ENCODE measurements at regions not wholly inside any gene's neighbourhood (a gene's known extent, or its start where the extent isn't known, plus 50 kb on each side); places are given as distances from the start of the nearest gene placed in this dataset.

DNA sequence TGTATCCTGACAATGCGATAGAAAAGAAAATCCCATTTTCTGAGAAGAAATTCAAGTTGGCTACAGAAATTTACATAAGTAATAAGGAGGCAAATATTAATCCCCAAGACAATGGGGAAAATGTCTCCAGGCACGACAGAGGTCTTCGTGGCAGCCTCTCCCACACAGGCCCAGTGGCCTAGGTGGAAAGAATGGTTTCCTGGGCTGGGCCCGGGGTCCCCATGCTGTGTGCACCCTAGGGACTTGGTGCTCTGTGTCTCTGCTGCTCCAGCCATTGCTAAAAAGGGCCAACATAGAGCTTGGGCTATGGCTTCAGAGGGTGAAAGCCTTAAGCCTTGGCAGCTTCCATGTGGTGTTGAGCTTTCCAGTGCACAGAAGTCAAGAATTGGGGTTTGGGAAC lies 102.5 kb upstream of the LYPLAL1 start:
- ChIA-PET CTCF (ENCODE audit: low intra/inter-chr PET ratio, low total read pairs) (no interaction called here), POLR2A (no interaction called here)
- H3K27me3 ChIP-seq (ENCODE audit: control insufficient read depth in 1 of 2, insufficient read depth in 2 of 2, low read length in 2 of 2): no peaks in the 10 kb centered on the region
- no peak overlapping the region for H3K4me3 ChIP-seq (replicated peaks in 1 of 3; ENCODE audit: insufficient read depth in 1 of 3, low read depth in 2 of 3, low read length in 3 of 3)
- H3K4me2 ChIP-seq (ENCODE audit: low read depth, low read length): no peak overlapping the region
- H2AFZ ChIP-seq (ENCODE audit: low read length): no peak overlapping the region
- intact Hi-C loops (cut with micrococcal nuclease; ENCODE audit: unreplicated experiment): no loop called here
- in situ Hi-C loops (cut with HindIII; ENCODE audit: extremely low pct_ligation_motif_present, low pct_unique_long_range_greater_than_20kb): no loop called here
- DNase-seq (ENCODE audit: low spot score) (no peak), FAIRE-seq (no peak), ATAC-seq (no peak)
- no TSS peak for BruUV-seq (replicated peaks)
- no peaks in the 10 kb centered on the region for H4K20me1 ChIP-seq (ENCODE audit: insufficient read depth, low read length)
- no peaks in the 10 kb centered on the region for H3K36me3 ChIP-seq (replicated peaks in 1 of 2; ENCODE audit: control insufficient read depth in 1 of 2, insufficient read depth in 2 of 2, low read length in 2 of 2)
- H3K9me3 ChIP-seq (ENCODE audit: low read length): no peaks in the 10 kb centered on the region
- H3K9ac ChIP-seq (ENCODE audit: insufficient read depth, low read depth, low read length): no peak overlapping the region
- whole genome bisulfite sequencing (ENCODE audit: low lambda C conversion rate): 21% methylated on average over 4 of the region's 4 CpGs
- no peaks in the 10 kb centered on the region for H3K79me2 ChIP-seq (ENCODE audit: insufficient read depth, low read length)
- no peak overlapping the region for H3K27ac ChIP-seq (ENCODE audit: extremely low read length, insufficient read depth, low read length)
- no peaks in the 10 kb centered on the region for H3K4me1 ChIP-seq (ENCODE audit: insufficient read depth, low read length)
- TF ChIP-seq ZNF431 (CRISPR knock-in tag; IDR thresholded peaks at IDR 0.05; ENCODE audit: borderline replicate concordance, low read depth) (no peak), CBX2 (IDR thresholded peaks at IDR 0.05; ENCODE audit: low read depth, low read length) (no peak), CBX2 (CRISPR knock-in tag; IDR thresholded peaks at IDR 0.05; ENCODE audit: low read depth) (no peak), ZNF451 (CRISPR knock-in tag; IDR thresholded peaks at IDR 0.05) (no peak), ZFP36L2 (CRISPR knock-in tag; IDR thresholded peaks at IDR 0.05) (no peak), ISL2 (CRISPR knock-in tag; IDR thresholded peaks at IDR 0.05) (no peak), ZNF839 (CRISPR knock-in tag; IDR thresholded peaks at IDR 0.05; ENCODE audit: borderline replicate concordance) (no peak), CREB1 (IDR thresholded peaks at IDR 0.05) (no peak), CREB1 (CRISPR knock-in tag; IDR thresholded peaks at IDR 0.05) (no peak), MYNN (CRISPR knock-in tag; IDR thresholded peaks at IDR 0.05; ENCODE audit: low read depth) (no peak), AGO1 (IDR thresholded peaks at IDR 0.05; ENCODE audit: low read depth, low read length, poor library complexity, severe bottlenecking) (no peak), NR2F2 (IDR thresholded peaks at IDR 0.05; ENCODE audit: borderline replicate concordance, low read depth) (no peak), KLF6 (CRISPR knock-in tag; IDR thresholded peaks at IDR 0.05) (no peak), PBX2 (CRISPR knock-in tag; IDR thresholded peaks at IDR 0.05) (no peak), DR1 (CRISPR knock-in tag; IDR thresholded peaks at IDR 0.05) (no peak), ZNF17 (CRISPR knock-in tag; IDR thresholded peaks at IDR 0.05) (no peak), ARNTL (CRISPR knock-in tag; IDR thresholded peaks at IDR 0.05) (no peak)
- TF ChIP-seq, protein P1, sequence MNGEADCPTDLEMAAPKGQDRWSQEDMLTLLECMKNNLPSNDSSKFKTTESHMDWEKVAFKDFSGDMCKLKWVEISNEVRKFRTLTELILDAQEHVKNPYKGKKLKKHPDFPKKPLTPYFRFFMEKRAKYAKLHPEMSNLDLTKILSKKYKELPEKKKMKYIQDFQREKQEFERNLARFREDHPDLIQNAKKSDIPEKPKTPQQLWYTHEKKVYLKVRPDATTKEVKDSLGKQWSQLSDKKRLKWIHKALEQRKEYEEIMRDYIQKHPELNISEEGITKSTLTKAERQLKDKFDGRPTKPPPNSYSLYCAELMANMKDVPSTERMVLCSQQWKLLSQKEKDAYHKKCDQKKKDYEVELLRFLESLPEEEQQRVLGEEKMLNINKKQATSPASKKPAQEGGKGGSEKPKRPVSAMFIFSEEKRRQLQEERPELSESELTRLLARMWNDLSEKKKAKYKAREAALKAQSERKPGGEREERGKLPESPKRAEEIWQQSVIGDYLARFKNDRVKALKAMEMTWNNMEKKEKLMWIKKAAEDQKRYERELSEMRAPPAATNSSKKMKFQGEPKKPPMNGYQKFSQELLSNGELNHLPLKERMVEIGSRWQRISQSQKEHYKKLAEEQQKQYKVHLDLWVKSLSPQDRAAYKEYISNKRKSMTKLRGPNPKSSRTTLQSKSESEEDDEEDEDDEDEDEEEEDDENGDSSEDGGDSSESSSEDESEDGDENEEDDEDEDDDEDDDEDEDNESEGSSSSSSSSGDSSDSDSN (CRISPR knock-in tag; IDR thresholded peaks at IDR 0.05): no peak
- TF ChIP-seq, protein P2, sequence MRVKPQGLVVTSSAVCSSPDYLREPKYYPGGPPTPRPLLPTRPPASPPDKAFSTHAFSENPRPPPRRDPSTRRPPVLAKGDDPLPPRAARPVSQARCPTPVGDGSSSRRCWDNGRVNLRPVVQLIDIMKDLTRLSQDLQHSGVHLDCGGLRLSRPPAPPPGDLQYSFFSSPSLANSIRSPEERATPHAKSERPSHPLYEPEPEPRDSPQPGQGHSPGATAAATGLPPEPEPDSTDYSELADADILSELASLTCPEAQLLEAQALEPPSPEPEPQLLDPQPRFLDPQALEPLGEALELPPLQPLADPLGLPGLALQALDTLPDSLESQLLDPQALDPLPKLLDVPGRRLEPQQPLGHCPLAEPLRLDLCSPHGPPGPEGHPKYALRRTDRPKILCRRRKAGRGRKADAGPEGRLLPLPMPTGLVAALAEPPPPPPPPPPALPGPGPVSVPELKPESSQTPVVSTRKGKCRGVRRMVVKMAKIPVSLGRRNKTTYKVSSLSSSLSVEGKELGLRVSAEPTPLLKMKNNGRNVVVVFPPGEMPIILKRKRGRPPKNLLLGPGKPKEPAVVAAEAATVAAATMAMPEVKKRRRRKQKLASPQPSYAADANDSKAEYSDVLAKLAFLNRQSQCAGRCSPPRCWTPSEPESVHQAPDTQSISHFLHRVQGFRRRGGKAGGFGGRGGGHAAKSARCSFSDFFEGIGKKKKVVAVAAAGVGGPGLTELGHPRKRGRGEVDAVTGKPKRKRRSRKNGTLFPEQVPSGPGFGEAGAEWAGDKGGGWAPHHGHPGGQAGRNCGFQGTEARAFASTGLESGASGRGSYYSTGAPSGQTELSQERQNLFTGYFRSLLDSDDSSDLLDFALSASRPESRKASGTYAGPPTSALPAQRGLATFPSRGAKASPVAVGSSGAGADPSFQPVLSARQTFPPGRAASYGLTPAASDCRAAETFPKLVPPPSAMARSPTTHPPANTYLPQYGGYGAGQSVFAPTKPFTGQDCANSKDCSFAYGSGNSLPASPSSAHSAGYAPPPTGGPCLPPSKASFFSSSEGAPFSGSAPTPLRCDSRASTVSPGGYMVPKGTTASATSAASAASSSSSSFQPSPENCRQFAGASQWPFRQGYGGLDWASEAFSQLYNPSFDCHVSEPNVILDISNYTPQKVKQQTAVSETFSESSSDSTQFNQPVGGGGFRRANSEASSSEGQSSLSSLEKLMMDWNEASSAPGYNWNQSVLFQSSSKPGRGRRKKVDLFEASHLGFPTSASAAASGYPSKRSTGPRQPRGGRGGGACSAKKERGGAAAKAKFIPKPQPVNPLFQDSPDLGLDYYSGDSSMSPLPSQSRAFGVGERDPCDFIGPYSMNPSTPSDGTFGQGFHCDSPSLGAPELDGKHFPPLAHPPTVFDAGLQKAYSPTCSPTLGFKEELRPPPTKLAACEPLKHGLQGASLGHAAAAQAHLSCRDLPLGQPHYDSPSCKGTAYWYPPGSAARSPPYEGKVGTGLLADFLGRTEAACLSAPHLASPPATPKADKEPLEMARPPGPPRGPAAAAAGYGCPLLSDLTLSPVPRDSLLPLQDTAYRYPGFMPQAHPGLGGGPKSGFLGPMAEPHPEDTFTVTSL (CRISPR knock-in tag; IDR thresholded peaks at IDR 0.05; ENCODE audit: borderline replicate concordance): no peak

Measured in HepG2 (cell line).